ENCODE measurements at regions not wholly inside any gene's neighbourhood (a gene's known extent, or its start where the extent isn't known, plus 50 kb on each side); places are given as distances from the start of the nearest gene placed in this dataset.

- POLR2A ChIA-PET: no interaction called here
- TF ChIP-seq NFRKB (IDR thresholded peaks at IDR 0.05): no peak
- no peak for TF ChIP-seq BHLHE40 (IDR thresholded peaks at IDR 0.05; ENCODE audit: borderline replicate concordance)
- TF ChIP-seq SP1 (IDR thresholded peaks at IDR 0.05): no peak
- TF ChIP-seq CTBP1 (IDR thresholded peaks at IDR 0.05; ENCODE audit: borderline replicate concordance): no peak
- no peak for TF ChIP-seq L3MBTL2 (conservative IDR thresholded peaks at IDR 0.05)
- CTCF ChIA-PET: no interaction called here
- DNase-seq (ENCODE audit: extremely low spot score): no peak
Measured at GRCh38 chr4:176925962-176926361, 133.2 kb upstream of the VEGFC start.

- no peak for DNase-seq (ENCODE audit: extremely low spot score)
- ChIA-PET POLR2A (no interaction called here), CTCF (no interaction called here)
- TF ChIP-seq FOXM1 (IDR thresholded peaks at IDR 0.05; ENCODE audit: borderline replicate concordance) (no peak), L3MBTL2 (conservative IDR thresholded peaks at IDR 0.05) (no peak), ZNF384 (IDR thresholded peaks at IDR 0.05) (no peak), PKNOX1 (IDR thresholded peaks at IDR 0.05) (no peak), CTBP1 (IDR thresholded peaks at IDR 0.05; ENCODE audit: borderline replicate concordance) (no peak), FOXK2 (IDR thresholded peaks at IDR 0.05) (no peak), TARDBP (IDR thresholded peaks at IDR 0.05) (no peak), ELF4 (IDR thresholded peaks at IDR 0.05) (no peak), HDGF (IDR thresholded peaks at IDR 0.05; ENCODE audit: borderline replicate concordance) (no peak), NFRKB (IDR thresholded peaks at IDR 0.05) (no peak), LEF1 (IDR thresholded peaks at IDR 0.05; ENCODE audit: borderline replicate concordance) (no peak), SUZ12 (IDR thresholded peaks at IDR 0.05) (no peak), ARNT (IDR thresholded peaks at IDR 0.05) (no peak), FOXA1 (IDR thresholded peaks at IDR 0.05) (no peak)
Measured at GRCh38 chr4:176927117-176927516, 134.4 kb upstream of the VEGFC start.

GRCh38 chr4:176927664-176928063, 134.9 kb upstream of the VEGFC start:
- ChIA-PET POLR2A (no interaction called here), CTCF (no interaction called here)
- TF ChIP-seq NFRKB (IDR thresholded peaks at IDR 0.05): no peak
- TF ChIP-seq CTBP1 (IDR thresholded peaks at IDR 0.05; ENCODE audit: borderline replicate concordance): no peak
- no peak for TF ChIP-seq ELF4 (IDR thresholded peaks at IDR 0.05)
- TF ChIP-seq HDGF (IDR thresholded peaks at IDR 0.05; ENCODE audit: borderline replicate concordance): no peak
- TF ChIP-seq ZNF384 (IDR thresholded peaks at IDR 0.05): no peak
- TF ChIP-seq ARNT (IDR thresholded peaks at IDR 0.05): no peak
- no peak for TF ChIP-seq LEF1 (IDR thresholded peaks at IDR 0.05; ENCODE audit: borderline replicate concordance)
- TF ChIP-seq L3MBTL2 (conservative IDR thresholded peaks at IDR 0.05): no peak
- TF ChIP-seq SP1 (IDR thresholded peaks at IDR 0.05): no peak
- TF ChIP-seq FOXA1 (IDR thresholded peaks at IDR 0.05): no peak
- no peak for TF ChIP-seq SUZ12 (IDR thresholded peaks at IDR 0.05)
- TF ChIP-seq TARDBP (IDR thresholded peaks at IDR 0.05): no peak
- TF ChIP-seq FOXK2 (IDR thresholded peaks at IDR 0.05): no peak
- no peak for TF ChIP-seq FOXM1 (IDR thresholded peaks at IDR 0.05; ENCODE audit: borderline replicate concordance)
- no peak for TF ChIP-seq BHLHE40 (IDR thresholded peaks at IDR 0.05; ENCODE audit: borderline replicate concordance)
- TF ChIP-seq PKNOX1 (IDR thresholded peaks at IDR 0.05): no peak
- DNase-seq (ENCODE audit: extremely low spot score): no peak

- POLR2A ChIA-PET: no interaction called here
- no peak for TF ChIP-seq FOXA1 (IDR thresholded peaks at IDR 0.05)
- no peak for TF ChIP-seq TARDBP (IDR thresholded peaks at IDR 0.05)
- TF ChIP-seq FOXK2 (IDR thresholded peaks at IDR 0.05): no peak
- TF ChIP-seq HDGF (IDR thresholded peaks at IDR 0.05; ENCODE audit: borderline replicate concordance): no peak
- no peak for TF ChIP-seq ZNF384 (IDR thresholded peaks at IDR 0.05)
- no peak for TF ChIP-seq NFRKB (IDR thresholded peaks at IDR 0.05)
- TF ChIP-seq ELF4 (IDR thresholded peaks at IDR 0.05): no peak
- TF ChIP-seq LEF1 (IDR thresholded peaks at IDR 0.05; ENCODE audit: borderline replicate concordance): no peak
- TF ChIP-seq ARNT (IDR thresholded peaks at IDR 0.05): no peak
- TF ChIP-seq SP1 (IDR thresholded peaks at IDR 0.05): no peak
- CTCF ChIA-PET: interaction anchor here (0.7 kb wide), 1 partner anchor 35 kb away, joined by 3 read pairs; no protein-coding TSS in a partner anchor
- no peak for DNase-seq (ENCODE audit: extremely low spot score)
Measured at GRCh38 chr4:176939445-176939844, 146.7 kb upstream of the VEGFC start.

GRCh38 chr4:176945334-176945733, 152.6 kb upstream of the VEGFC start:
- ChIA-PET POLR2A (no interaction called here), CTCF (no interaction called here)
- TF ChIP-seq LEF1 (IDR thresholded peaks at IDR 0.05; ENCODE audit: borderline replicate concordance) (no peak), ZNF384 (IDR thresholded peaks at IDR 0.05) (no peak), SP1 (IDR thresholded peaks at IDR 0.05) (no peak), ELF4 (IDR thresholded peaks at IDR 0.05) (no peak), CTBP1 (IDR thresholded peaks at IDR 0.05; ENCODE audit: borderline replicate concordance) (no peak), L3MBTL2 (conservative IDR thresholded peaks at IDR 0.05) (no peak), BHLHE40 (IDR thresholded peaks at IDR 0.05; ENCODE audit: borderline replicate concordance) (no peak), FOXM1 (IDR thresholded peaks at IDR 0.05; ENCODE audit: borderline replicate concordance) (no peak), PKNOX1 (IDR thresholded peaks at IDR 0.05) (no peak), FOXK2 (IDR thresholded peaks at IDR 0.05) (no peak), FOXA1 (IDR thresholded peaks at IDR 0.05) (no peak), NFRKB (IDR thresholded peaks at IDR 0.05) (no peak), HDGF (IDR thresholded peaks at IDR 0.05; ENCODE audit: borderline replicate concordance) (no peak), ARNT (IDR thresholded peaks at IDR 0.05) (no peak)
- no peak for DNase-seq (ENCODE audit: extremely low spot score)

GRCh38 chr4:176949029-176949428, 156.3 kb upstream of the VEGFC start:
- TF ChIP-seq PKNOX1 (IDR thresholded peaks at IDR 0.05): no peak
- DNase-seq (ENCODE audit: extremely low spot score): no peak
- ChIA-PET CTCF (no interaction called here), POLR2A (no interaction called here)

Measured in HEK293T (cell line).